HEK293T (cell line): ENCODE measurements at regions not wholly inside any gene's neighbourhood (a gene's known extent, or its start where the extent isn't known, plus 50 kb on each side); places are given as distances from the start of the nearest gene placed in this dataset.

Experiments
- CTCF ChIA-PET: fragments of 350-600 bp; formaldehyde crosslinking; extraction: SDS; loops from one replicate; lab custom pipeline; 2021; ENCODE audit warnings: antibody characterized with exemption, inconsistent platforms; lab: Yijun Ruan, JAX
- POLR2A ChIA-PET: fragments of 350-600 bp; formaldehyde crosslinking; extraction: SDS; loops from one replicate; lab custom pipeline; 2020; ENCODE audit warnings: antibody characterized with exemption, inconsistent platforms; lab: Yijun Ruan, JAX
- DNase-seq: peaks from one replicate; pipeline ENCODE4 v3.0.0; 2012; ENCODE audit warnings: mixed read lengths; ENCODE audit errors: extremely low spot score
- ARNT ChIP-seq: fragments of 450-650 bp; IDR thresholded peaks from 2 replicates; pipeline ENCODE4 v1.6.1; 2017; ENCODE audit warnings: mild to moderate bottlenecking
- BHLHE40 ChIP-seq: fragments of 450-650 bp; IDR thresholded peaks from 2 replicates; pipeline ENCODE4 v1.6.1; 2016; ENCODE audit warnings: mild to moderate bottlenecking, moderate library complexity, borderline replicate concordance
- CTBP1 ChIP-seq: fragments of 450-650 bp; IDR thresholded peaks from 2 replicates; pipeline ENCODE4 v1.6.1; 2016; ENCODE audit warnings: borderline replicate concordance
- ELF4 ChIP-seq: fragments of 450-650 bp; IDR thresholded peaks from 2 replicates; pipeline ENCODE4 v1.6.1; 2017; ENCODE audit warnings: antibody characterized with exemption
- FOXA1 ChIP-seq: fragments of 450-650 bp; IDR thresholded peaks from 2 replicates; pipeline ENCODE4 v1.6.1; 2016; ENCODE audit warnings: mild to moderate bottlenecking
- FOXK2 ChIP-seq: fragments of 450-650 bp; IDR thresholded peaks from 2 replicates; pipeline ENCODE4 v1.6.1; 2016; ENCODE audit warnings: mild to moderate bottlenecking
- FOXM1 ChIP-seq: fragments of 450-650 bp; IDR thresholded peaks from 2 replicates; pipeline ENCODE4 v1.6.1; 2017; ENCODE audit warnings: mild to moderate bottlenecking, borderline replicate concordance
- HDGF ChIP-seq: fragments of 450-650 bp; IDR thresholded peaks from 2 replicates; pipeline ENCODE4 v1.6.1; 2017; ENCODE audit warnings: antibody characterized with exemption, borderline replicate concordance
- L3MBTL2 ChIP-seq: fragments of 450-650 bp; conservative IDR thresholded peaks from 2 replicates; pipeline ENCODE4 v1.6.1; 2016; ENCODE audit warnings: mild to moderate bottlenecking
- LEF1 ChIP-seq: fragments of 450-650 bp; IDR thresholded peaks from 2 replicates; pipeline ENCODE4 v1.6.1; 2017; ENCODE audit warnings: mild to moderate bottlenecking, borderline replicate concordance
- NFRKB ChIP-seq: fragments of 450-650 bp; IDR thresholded peaks from 2 replicates; pipeline ENCODE4 v1.6.1; 2016; ENCODE audit warnings: mild to moderate bottlenecking, moderate library complexity
- SP1 ChIP-seq: fragments of 450-650 bp; IDR thresholded peaks from 2 replicates; pipeline ENCODE4 v1.6.1; 2017
- SUZ12 ChIP-seq: fragments of 450-650 bp; IDR thresholded peaks from 2 replicates; pipeline ENCODE4 v1.6.1; 2016; ENCODE audit warnings: mild to moderate bottlenecking
- TARDBP ChIP-seq: fragments of 450-650 bp; IDR thresholded peaks from 2 replicates; pipeline ENCODE4 v1.6.1; 2016
- ZNF384 ChIP-seq: fragments of 450-650 bp; IDR thresholded peaks from 2 replicates; pipeline ENCODE4 v1.6.1; 2016
- TF ChIP-seq, protein P1 (sequence below): fragments of 450-650 bp; IDR thresholded peaks from 2 replicates; pipeline ENCODE4 v1.6.1; 2016

DNA sequence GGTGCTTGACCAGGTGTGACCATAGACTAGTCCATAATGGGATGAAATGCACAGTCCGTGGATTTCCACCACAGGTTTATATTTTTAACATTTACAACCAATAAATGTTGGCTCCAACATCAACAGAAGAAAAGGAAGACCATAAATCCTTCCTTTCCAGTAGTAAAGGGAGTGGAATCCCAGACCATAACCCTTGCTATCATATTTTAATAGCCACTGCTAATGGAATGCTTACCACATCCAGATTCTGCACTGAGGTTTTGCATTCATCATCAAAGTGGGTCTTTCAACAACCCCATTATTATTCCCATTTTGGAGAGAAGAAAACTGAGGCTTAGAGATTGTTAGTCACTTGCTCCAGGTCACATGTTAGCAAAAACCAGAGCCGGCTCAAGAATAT, 106.7 kb downstream of the FOXL1 start:
- ChIA-PET POLR2A (no interaction called here), CTCF (no interaction called here)
- TF ChIP-seq FOXM1: no peak
- TF ChIP-seq SP1: no peak
- TF ChIP-seq TARDBP: no peak
- no peak for TF ChIP-seq ELF4
- TF ChIP-seq NFRKB: no peak
- no peak for TF ChIP-seq HDGF
- no peak for TF ChIP-seq FOXA1
- TF ChIP-seq LEF1: no peak
- TF ChIP-seq BHLHE40: no peak
- TF ChIP-seq, protein P1, sequence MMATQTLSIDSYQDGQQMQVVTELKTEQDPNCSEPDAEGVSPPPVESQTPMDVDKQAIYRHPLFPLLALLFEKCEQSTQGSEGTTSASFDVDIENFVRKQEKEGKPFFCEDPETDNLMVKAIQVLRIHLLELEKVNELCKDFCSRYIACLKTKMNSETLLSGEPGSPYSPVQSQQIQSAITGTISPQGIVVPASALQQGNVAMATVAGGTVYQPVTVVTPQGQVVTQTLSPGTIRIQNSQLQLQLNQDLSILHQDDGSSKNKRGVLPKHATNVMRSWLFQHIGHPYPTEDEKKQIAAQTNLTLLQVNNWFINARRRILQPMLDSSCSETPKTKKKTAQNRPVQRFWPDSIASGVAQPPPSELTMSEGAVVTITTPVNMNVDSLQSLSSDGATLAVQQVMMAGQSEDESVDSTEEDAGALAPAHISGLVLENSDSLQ: no peak
- TF ChIP-seq ZNF384: no peak
- no peak for TF ChIP-seq ARNT
- TF ChIP-seq CTBP1: no peak
- no peak for TF ChIP-seq L3MBTL2
- no peak for TF ChIP-seq FOXK2
- no peak for TF ChIP-seq SUZ12
- no peak for DNase-seq

DNA sequence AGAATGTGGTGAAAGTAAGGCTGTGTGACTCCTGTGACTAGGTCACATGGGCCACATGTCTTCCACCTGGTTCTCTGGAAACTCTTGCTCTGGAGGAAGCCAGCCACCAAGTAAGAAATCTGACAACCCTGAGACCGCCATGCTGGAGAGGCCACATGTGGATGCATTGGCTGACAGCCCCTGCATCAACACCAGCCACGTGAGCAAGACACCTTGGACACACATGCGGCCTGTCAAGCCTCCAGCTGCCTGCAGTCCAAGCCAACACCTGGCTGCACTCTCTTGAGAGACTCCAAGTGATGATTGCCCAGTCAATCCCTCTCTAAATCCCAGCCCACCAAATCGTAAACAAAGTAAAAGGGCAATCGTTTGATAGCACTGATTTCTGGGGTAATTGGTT, 112.6 kb downstream of the FOXL1 start:
- TF ChIP-seq HDGF (no peak), CTBP1 (no peak)
- CTCF ChIA-PET: no interaction called here
- POLR2A ChIA-PET: no interaction called here
- DNase-seq: no peak

DNA sequence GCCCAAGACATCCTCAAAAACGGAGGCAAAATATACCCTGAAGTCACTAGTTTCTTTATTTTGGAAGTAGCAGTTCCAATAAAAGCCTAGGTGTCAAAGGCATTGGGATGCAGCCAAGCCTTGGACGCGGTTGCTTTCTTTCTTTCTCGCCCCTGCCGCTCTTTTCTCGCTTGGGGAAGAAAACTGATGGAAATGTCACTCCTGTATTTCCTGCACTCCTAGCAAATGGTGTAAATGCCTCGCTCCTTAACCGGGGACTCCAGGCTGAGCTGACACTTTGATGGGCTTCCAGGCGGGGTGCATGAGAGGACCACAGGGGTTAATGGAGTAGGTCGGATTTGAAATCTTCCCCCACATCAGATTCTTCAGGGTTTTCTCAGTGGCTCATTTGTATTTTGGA, 114.1 kb downstream of the FOXL1 start:
- CTCF ChIA-PET: no interaction called here
- TF ChIP-seq BHLHE40: no peak
- no peak for TF ChIP-seq LEF1
- no peak for TF ChIP-seq FOXM1
- no peak for TF ChIP-seq HDGF
- no peak for TF ChIP-seq FOXK2
- POLR2A ChIA-PET: no interaction called here
- no peak for DNase-seq

DNA sequence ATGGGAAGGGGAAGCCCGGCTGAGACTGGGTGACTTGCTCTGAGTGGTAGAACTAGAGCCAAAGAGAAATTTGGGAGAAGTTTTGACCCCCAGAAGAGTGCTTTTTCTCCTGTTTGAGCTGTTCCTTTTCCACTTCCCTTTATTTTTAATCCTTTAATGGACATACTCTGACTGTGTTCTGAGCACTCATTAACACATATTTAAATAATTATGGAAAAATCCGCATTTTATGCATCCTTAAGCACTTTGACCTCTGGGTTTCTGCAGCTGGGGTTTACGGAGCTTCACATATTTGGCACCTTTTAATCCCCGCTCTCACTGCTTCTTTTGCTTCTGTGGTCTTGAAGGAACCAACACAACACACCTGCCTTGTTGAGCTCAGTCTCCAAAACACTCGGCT, 114.7 kb downstream of the FOXL1 start:
- CTCF ChIA-PET: no interaction called here

DNA sequence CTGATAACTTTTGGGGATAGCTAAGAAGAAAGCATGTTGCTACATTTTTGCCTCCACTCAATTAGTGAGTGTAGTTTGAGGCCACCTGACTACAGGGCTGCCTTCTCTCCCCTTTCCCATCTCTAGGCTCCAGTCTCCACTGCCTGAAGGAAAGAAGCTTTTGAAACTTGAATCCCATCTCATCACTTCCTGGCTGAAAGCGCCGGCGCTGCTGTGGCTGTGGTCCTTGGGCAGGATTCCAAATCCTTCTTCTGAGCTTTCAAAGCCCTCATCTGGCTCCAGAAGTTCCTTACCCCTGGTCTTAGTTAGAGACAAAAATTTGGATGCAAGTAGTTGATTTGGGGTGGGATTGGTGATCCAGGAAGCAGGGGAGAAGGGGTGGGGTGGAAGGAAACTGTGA, 119.4 kb downstream of the FOXL1 start:
- POLR2A ChIA-PET: no interaction called here
- no peak for DNase-seq
- TF ChIP-seq FOXK2: no peak
- no peak for TF ChIP-seq SUZ12
- no peak for TF ChIP-seq CTBP1
- no peak for TF ChIP-seq LEF1
- TF ChIP-seq HDGF: no peak
- no peak for TF ChIP-seq FOXM1
- TF ChIP-seq ARNT: no peak
- TF ChIP-seq L3MBTL2: no peak
- TF ChIP-seq, protein P1: no peak
- TF ChIP-seq ELF4: no peak
- CTCF ChIA-PET: no interaction called here

More for the DNA sequence above, 114.7 kb downstream of the FOXL1 start:
- POLR2A ChIA-PET: no interaction called here
- TF ChIP-seq LEF1: no peak
- TF ChIP-seq L3MBTL2: no peak
- no peak for TF ChIP-seq BHLHE40
- TF ChIP-seq ARNT: no peak
- TF ChIP-seq NFRKB: no peak
- TF ChIP-seq TARDBP: no peak
- TF ChIP-seq ZNF384: no peak
- no peak for TF ChIP-seq FOXK2
- TF ChIP-seq HDGF: no peak
- no peak for DNase-seq

DNA sequence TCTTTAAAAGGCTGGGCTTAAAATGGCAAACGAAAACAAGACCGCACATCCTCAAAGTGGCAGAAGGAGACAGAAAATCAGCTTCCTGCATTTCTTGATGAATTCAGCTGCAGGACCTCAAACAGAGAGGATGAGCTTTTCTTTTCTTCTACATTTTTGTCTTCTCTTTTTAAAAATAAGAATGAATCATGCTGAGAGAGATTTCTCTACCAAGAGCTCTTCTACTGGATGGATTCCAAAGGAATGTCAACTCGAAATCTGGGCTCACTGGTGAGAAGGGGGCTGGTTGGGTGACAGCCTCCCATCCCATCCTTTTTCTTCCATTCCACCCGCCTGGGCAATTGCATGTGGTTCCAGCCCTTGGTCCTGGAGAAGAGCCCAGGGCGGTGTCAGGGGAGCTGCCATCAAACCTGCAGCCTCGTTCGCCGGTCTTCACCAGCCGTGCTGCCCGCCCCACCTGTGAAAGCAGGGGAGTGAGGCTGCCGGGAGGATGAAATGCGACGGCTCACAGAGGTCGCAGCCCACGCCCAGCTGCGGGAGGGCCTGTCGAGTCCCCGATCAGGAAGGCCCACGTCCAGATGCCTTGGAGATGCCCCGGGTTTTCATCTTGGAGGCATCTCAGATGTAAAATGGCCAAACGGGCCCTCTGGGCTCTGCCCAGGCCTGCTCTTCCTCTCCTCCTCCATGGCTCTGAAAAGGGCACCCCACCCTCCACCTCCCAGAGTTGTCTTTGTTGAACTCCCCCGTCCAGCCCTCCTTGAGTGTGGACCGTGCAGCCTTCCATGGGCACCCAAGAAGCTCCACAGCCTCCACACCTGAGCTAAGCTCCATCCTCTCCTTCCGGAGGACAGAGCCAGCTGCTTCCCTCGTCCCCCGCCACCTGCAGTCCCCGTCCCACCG, 121.9 kb downstream of the FOXL1 start:
- CTCF ChIA-PET: no interaction called here
- no peak for TF ChIP-seq HDGF
- TF ChIP-seq, protein P1: no peak
- TF ChIP-seq SP1: no peak
- no peak for TF ChIP-seq TARDBP
- no peak for TF ChIP-seq ARNT
- no peak for TF ChIP-seq FOXM1
- DNase-seq: no peak
- POLR2A ChIA-PET: no interaction called here
